AG04449 (cell line): ENCODE measurements at regions not wholly inside any gene's neighbourhood (a gene's known extent, or its start where the extent isn't known, plus 50 kb on each side); places are given as distances from the start of the nearest gene placed in this dataset.

Source experiments
- CTCF ChIA-PET: fragments of 350-600 bp; formaldehyde crosslinking; extraction: SDS; loops from one replicate; lab custom pipeline; 2021; ENCODE audit warnings: antibody characterized with exemption; lab: Yijun Ruan, JAX
- POLR2A ChIA-PET: fragments of 400-600, 350-600 bp; formaldehyde crosslinking; extraction: SDS; loops from one replicate; lab custom pipeline; 2020; ENCODE audit warnings: antibody characterized with exemption, inconsistent platforms; lab: Yijun Ruan, JAX
- DNase-seq: peaks from one replicate; pipeline ENCODE4 v3.0.0-alpha.2; 2010; ENCODE audit warnings: low read depth, low spot score
- H3K4me3 ChIP-seq: 2 replicates; pipeline ENCODE4 v1.5.1; 2011; ENCODE audit warnings: low read depth, mild to moderate bottlenecking, control low read depth, low read length
- CTCF ChIP-seq: IDR thresholded peaks from one replicate; pipeline ENCODE4 v1.5.1; 2011; ENCODE audit warnings: mild to moderate bottlenecking, moderate library complexity, low read length, control low read depth, inconsistent platforms; ENCODE audit not compliant: insufficient read depth; ENCODE audit errors: missing control alignments

- no peak for TF ChIP-seq CTCF
- CTCF ChIA-PET = no interaction called here
- POLR2A ChIA-PET = no interaction called here
- DNase-seq = no peak
- no peak overlapping the region for H3K4me3 ChIP-seq
These were observed 91.9 kb upstream of the STARD13 start for GRCh38 chr13:33377411-33377810.

DNA sequence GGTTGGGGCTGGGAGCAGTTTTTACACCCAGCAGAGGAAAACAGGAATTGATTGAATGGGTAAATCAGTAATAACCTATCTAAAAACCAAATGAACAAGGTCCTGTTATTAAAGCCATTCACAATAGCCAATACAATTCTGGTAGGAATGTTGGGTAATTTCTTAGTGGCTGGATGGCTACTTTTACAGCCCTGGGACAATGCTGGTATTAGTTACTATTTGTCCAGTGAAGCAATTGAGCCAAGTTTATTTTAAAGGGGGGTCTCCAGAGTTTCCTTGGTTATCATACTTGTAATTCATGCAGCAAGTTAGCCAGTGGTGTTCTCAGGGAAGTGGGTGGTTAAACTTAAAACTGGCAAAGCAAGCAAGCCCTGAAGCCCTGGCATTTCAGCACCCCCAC lies 92.3 kb upstream of the STARD13 start:
- no peak for TF ChIP-seq CTCF
- ChIA-PET CTCF (no interaction called here), POLR2A (no interaction called here)
- no peak for DNase-seq
- no peak overlapping the region for H3K4me3 ChIP-seq

GRCh38 chr13:33379608-33380007 lies 94.1 kb upstream of the STARD13 start:
- ChIA-PET POLR2A (no interaction called here), CTCF (interaction anchor here (0.7 kb wide), 1 partner anchor 9 kb away, joined by 3 read pairs; no protein-coding TSS in a partner anchor)
- TF ChIP-seq CTCF = no peak
- no peak overlapping the region for H3K4me3 ChIP-seq
- no peak for DNase-seq

DNA sequence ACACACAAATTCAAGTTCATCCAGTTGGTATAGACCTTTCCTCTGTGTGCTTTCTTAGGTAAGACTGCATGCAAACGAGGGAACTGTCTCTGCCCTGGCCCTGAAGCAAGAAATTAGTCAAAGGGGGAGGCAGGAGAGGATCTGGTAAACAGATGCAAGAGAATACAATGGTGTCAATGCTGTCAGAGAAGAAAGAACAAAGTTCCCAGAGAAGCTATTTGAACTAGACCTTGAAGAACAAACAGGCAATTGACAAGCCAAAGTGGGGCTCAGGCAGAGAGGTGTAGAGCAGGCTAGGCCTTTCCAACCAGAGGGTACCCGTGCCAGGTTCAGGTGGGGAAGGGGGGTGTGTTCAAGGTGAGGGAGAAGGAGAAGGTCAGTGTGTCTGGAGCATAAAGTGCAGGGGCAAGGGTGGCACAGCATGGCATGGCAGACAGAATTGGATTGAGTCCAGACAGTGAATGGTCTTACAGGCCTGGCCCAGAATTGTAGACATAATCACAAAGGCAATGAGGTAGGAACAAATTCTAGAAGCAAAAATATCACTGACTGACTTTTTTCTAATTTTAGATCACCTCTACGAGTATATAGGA lies 95.0 kb upstream of the STARD13 start:
- POLR2A ChIA-PET = no interaction called here
- DNase-seq = no peak
- CTCF ChIA-PET = no interaction called here
- no peak for TF ChIP-seq CTCF
- H3K4me3 ChIP-seq = no peak overlapping the region

DNA sequence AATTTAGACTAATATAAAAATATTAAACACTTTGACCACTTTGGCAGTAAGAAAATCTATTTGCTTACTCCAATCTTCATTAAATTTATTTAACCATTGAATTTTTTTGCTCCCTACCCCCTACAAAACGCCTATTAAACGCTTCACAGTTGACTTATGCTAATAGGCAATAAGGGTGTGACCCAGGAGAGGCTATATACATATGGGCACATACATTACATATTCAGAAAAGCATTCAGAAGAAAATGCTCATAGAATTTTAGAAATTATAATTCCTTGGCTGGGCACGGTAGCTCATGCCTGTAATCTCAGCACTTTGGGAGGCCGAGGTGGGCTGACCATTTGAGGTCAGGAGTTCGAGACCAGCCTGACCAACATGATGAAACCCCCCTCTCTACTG lies 95.6 kb upstream of the STARD13 start:
- H3K4me3 ChIP-seq = no peak overlapping the region
- ChIA-PET CTCF (no interaction called here), POLR2A (no interaction called here)
- TF ChIP-seq CTCF = no peak
- DNase-seq = no peak

DNA sequence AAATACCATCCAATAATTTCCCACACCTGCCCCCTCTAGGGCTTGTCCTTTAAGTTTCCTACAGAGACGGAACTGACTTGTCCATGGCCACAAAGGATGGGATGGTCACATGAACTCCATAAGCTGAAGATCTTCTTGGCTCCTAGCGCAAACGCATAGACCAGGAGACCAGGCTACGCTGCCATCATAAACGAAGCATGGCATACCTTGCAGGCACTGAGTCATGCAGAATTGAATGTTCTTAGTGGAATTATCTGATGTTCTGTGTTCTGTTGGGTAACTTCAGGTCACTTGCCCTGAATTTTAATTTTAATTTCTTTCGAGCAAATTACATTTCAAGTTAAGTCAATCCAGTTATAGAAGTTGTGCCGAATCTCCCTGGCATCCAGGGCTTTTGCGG lies 96.4 kb upstream of the STARD13 start:
- TF ChIP-seq CTCF = no peak
- no peak overlapping the region for H3K4me3 ChIP-seq
- ChIA-PET CTCF (no interaction called here), POLR2A (no interaction called here)
- DNase-seq = no peak
